ENCODE measurements at regions not wholly inside any gene's neighbourhood (a gene's known extent, or its start where the extent isn't known, plus 50 kb on each side); places are given as distances from the start of the nearest gene placed in this dataset.
"Not testable (repeated sequence)": the region's sequence is repeated elsewhere in the genome, so short reads cannot be mapped to it uniquely, and the experiment has no call there.

DNA sequence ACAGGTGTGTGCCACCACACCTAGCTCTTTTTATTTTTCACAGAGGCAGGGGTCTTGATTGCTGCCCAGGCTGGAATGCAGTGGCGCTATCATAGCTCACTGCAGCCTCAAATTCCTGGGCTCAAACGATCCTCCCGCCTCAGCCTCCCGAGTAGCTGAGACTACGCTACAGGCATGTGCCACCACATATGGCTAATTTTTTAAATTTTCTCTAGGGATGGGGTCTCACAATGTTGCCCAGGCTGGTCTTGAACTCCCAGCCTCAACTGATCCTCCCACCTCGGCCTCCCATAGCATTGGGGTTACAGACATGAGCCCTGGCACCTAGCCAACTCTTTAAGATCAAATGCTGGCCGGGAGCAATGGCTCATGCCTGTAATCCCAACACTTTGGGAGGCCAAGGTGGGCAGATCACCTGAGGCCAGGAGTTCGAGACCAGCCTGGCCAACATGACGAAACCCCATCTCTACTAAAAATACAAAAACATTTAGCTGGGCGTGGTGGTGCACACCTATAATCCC lies 50.6 kb upstream of the MYL10 start:
- DNase-seq, result not testable (repeated sequence)

DNA sequence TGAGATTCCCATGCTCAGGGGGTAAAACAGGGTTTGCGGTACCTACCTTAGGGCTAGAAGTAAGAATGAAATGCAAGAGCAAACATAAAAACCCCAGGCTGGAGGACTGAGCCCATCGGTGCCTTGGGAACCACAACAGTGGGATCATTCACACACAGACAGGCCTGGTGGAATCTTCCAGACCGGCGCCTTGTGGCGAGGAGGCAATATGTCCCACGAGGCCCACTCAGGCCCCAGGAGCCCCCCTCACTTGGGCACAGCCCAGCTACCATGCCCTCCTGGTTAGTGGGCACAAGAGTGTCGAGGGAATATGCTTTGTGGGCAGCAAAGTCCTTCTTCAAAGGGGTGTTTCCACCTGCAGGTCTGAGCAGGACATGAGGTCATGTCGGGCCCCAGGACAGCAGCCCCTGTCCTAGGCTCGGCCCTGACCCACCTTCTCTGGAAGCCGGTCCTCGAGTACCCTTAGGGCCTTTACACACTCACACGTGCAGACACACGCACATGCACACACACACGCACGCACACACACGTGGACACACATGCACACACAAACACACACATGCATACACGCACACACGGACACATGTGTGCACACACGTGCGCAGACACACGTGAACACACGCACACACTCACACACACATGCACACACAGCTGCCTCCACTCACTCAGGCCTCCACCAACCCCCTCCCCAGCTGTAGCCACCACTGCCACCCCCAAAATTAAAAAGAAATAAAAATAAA lies 51.5 kb upstream of the MYL10 start:
- DNase-seq, result no peak

DNA sequence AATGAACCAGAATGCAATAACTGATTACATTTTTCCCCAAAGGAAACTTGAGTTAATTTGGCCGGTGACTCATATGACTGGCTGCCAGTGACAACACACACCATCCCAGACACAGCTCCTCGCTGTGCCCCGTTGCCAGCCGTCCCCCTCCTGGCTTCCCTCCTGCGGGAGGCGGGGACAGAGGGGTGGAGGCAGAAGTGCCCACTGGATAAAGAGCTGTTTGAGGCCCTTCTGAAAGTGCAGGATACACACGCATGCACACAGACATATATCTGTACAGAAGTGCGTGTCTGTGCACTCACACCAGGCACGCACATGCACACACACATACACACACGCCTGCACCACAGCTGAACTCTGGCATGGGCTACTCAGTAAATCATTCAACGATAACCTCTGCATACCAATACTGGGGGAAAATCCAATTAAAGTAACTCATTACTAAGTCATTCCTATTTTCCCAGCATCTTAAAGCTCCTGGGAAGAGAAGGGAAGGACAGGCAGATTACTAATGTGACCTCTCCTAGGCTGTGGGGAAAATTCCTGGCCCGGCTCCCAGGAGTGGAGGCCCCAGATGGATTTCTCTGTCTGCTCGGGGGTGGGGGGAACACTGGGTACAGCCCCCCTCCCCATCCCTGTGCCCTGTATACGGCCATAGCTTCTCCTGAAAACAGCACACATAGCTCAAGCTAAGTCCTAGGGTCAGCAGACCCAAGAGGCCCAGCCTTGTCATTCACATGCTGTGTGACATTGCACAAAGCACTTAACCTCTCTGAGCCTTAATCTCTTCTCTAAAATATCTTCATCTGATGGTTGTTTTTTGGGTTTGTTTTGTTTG lies 52.3 kb upstream of the MYL10 start:
- peak; percentile 59 for DNase-seq

DNA sequence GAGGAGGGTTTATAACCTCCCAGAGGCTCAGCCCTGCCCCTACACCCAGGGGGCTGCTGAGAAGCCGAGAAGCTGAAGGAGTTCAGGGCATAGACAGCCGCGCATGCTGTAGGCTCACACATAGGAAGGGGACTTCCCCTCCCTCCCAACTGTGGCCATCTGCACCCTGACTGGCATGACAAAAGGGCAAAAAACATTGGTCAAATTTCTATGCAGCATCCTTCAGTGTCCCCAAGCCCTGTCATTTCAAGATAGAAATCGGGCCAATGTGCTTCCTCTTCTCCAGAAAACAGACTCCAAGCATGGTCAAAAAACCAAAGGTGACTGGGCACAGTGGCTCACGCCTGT lies 55.9 kb upstream of the MYL10 start:
- no peak for DNase-seq

DNA sequence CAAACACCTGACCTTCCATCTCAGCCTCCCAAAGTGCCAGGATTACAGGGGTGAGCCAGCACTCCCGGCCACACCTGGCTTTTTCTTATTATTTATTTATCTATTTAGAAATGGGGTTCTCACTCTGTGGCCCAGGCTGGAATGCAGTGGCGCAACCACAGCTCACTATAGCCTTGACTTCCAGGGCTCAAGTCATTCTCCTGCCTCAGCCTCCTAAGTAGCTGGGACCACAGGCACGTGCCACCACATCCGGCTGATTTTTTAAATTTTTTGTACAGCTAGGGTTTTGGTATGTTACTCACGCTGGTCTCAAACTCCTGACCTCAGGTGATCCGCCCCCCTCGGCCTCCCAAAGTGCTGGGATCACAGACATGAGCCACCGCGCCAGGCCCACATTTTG lies 56.9 kb upstream of the MYL10 start:
- no peak for DNase-seq

DNA sequence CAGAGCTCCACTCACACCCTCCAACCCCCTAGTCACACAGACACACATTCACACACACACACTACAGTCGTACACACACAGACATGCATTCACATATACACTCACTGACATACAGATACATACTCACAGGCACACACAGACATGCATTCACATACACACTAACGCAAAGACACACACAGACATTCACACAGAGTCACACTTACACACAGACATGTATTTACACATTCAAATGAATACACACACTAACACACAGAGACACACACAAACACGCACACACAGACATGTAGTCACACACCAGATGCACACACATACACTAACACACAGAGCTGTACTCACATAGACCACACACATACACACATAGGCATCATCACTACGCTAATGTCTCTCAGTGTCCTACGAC lies 58.0 kb upstream of the MYL10 start:
- no peak for DNase-seq

DNA sequence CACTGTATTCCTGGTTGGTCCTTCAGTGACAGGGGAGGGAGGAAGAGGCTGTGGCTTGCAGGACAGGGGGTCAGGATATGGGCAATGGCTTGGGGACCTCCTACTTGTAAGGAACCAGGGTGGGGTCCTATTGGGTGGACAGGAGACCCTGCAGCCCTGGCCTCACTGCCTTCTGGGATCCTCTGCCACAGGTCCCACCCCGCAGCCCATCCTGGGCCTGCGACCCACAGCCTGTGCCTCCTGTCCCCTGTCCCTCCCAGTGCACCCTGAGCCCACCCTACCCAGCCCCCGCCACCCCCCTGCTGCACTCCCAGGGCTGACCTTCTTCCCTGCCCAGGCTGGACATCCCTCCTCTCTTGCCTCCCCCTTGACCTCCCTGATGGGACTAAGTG lies 58.7 kb upstream of the MYL10 start:
- DNase-seq, result no peak

DNA sequence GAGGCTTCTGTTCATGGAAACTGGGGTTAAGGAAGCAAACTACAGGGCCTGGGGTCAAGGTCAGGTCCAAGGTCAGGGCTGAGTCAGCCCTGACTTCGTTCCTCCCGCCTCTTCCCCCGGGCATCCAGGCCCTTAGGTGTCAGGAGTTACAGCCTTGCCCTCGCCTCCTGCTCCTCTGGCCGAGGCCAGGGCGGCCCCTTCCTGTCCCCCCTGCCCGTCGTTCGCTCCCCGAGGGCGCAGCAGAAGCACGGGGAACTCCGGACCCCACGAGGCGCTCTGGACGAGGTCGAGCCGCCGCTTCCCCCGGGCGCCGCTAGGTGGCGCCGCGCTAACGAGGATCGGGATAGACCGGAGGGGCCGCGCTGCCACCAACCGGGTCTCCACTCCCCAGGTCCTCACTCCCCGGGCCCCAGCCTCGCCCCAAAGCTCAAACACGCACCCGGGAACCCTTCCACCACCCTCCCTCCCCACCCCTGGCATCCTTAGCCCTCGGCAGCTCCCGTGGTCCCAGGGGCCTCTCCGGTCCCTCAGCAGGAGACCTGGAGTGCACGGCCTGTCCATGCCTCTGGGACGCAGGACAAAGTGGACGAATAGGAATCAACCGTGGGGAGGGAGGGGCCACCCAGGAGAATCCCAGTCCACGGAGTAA lies 59.2 kb upstream of the MYL10 start:
- DNase-seq, result peak; percentile 82

DNA sequence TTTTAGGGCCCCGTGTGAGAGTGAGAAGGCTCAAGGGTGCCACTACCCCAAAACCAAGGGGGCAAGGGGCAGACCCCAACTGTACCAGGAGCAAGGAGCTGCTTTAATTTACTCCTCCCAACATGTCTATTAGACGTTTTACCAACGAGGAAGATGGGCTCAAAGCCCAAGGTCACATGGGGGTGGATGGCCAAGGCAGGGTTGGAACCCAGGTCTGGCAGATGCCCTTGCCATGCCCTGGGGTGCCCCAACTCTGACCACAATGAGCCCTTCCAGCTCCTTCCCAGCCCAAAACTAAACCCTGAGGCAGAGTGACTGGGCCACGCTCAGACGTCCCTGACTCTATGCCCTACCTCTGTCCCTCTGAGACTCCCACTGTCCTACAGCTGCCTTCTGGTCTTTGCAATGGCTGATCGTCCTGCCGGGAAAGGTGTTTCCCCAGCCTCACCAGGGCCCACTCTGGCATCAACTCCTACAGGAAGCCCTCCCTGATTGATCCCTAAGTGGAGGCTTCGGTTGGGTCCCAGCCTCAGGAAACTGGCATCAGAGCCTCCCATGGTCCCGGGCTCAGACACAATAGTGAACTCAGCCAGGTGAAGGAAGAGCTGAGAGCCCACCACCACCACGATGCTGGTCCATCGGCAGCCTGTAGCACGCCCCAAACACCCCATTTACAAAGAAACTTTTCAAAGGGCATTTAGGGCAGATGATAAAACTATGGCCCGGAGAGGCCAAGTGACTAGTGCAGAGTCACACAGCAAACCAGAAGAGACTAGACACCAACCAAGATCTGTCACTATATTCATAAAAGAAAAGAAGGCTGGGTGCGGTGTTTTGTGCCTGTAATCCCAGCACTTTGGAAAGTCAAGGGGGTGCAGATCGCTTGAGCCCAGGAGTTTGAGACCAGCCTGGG lies 60.2 kb upstream of the MYL10 start:
- DNase-seq, result no peak

DNA sequence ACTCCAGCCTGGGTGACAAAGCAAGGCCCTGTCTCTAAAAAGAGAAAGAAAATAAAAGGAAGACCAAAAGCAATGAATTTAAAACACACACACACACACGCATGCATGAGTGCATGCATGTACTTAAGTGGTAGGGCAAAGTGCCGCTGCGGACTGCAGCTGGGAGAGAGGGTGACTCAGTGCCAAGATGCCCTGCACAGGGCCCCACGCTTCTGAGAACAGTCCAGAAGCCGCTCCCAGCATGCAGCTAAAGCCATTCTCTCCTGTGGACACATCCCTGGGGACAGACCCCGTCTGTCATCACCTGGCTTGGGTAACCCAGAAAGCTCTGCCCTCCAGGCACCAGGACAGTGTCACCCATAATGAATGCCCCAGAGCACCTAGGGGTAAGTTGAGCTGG lies 61.0 kb upstream of the MYL10 start:
- peak; percentile 53 for DNase-seq

DNA sequence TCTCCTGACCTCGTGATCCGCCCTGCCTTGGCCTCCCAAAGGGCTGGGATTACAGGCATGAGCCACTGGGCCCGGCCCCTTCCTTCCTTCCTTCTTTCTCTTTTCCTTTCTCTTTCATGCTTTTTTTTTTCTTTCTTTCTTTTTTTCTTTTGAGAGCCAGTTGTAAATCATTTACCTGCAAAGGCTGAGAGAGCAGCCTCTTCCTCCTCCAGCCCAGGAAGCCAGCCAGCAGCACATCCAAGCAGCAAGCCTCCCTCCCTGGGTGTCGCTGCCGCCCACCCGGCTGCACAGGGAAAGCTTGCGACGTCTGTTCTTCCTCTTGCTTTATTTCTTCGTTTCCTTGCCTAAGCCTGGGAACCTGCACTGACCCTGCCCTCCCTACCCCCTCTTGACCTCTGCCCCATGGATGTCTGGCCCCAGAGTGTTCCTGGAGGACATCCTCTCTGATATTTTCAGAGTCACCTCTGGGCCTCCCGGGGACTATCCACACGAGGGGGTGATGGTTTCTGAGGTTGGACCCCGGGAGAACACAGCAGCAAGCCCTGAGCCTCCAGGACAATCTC lies 62.8 kb upstream of the MYL10 start:
- peak; percentile 67 for DNase-seq

DNA sequence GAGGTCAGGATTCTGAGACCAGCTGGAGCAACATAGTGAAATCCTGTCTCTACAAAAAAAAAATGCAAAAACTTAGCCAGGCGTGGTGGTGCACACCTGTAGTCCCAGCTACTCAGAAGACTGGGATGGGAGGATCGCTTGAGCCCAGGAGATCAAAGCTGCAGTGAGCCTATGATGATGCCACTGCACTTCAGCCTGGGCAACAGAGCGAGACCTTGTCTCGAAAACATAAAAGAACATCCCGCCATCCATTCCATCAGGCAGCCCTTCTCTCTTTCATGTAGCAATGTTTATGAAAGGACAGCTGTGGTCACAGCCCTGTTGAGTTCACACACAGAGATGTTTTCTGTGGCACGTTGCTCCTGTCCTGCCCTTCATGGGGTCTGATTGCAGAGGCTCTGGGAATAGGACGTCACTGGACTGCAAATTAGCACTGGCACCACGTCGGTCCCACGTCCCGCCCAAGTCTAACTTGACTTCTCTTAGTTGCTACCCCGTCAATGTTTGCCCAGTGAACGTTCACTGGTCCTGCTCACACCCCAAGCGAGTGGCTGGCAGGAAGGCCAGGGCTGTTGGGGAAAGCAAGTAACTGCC lies 64.5 kb upstream of the MYL10 start:
- DNase-seq, result peak; percentile 45

DNA sequence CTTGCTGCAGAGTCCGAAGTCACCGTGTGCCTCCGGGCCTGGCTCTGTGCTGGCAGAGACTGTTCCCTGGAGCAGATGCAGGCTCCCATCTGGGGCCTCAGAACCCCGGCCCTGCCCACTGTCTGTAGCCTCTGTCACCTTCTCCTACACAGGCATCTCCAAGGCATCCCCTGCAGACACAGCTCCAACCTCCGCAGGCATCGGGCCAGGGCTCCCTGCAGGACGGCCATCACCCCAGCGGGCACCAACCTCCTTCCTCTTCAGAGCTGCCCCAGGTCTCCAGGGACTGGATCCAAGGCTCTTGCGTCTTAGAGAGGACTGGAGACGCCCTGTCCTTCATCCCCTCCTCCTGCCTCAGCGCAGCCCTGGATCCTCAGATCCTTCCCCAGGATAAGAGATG lies 69.9 kb upstream of the MYL10 start:
- DNase-seq, result no peak

DNA sequence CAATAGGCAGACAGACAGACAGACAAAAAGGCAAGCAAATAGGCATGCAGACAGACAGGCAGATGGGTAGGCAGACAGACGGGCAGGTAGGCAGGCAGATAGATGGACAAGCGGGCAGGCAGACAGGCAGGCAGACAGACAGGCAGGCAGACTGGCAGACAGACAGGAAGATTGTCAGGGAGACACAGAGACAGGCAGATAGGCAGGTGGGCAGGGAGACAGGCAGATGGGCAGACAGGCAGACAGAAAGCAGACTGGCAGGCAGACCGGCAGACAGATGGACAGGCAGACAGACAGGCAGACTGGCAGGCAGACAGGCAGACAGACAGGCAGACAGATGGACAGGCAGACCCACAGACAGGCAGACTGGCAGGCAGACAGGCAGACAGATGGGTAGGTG lies 70.3 kb upstream of the MYL10 start:
- DNase-seq, result no peak

DNA sequence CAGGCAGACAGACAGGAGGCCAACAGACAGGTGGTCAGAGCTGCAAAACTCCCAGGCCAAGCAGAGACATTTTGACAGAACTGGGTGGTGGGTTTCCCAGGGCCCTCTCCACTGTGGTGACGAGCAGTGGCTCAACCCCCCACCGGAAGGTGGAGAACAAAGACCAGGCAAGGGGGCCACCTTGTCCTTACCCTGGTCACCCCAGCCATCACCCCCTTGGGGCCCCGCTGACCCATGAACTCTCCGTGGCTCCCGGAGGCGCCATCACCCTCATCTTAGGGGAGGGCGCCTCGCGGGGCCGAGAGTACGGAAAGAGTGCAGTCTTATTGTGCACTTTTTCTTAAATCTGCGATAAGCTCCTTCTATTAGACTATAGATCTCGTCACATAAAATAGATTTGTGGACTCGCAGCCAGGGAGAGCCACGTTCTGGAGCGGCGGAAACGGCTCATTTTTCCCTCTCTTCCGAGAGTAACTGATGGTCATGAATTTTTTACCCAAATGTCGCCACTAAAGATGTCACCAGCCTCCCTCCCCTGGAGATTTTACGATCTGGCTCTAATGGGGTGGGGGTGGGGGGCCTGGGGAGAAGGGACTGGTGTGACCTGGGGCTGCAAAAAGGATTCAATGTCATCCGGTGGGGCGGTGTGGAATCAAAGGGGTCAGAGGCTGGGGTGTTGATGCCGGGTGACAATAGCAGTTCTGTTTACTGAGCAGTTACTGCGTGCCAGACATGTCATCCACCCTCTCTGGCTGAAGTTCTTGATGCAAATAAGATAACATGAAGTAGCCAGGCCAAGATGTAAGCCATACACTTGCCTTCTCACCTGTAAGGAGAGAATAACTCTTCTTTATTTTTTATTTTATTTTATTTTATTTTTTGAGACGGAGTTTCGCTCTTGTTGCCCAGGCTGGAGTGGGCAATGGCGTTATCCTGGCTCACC lies 71.1 kb upstream of the MYL10 start:
- no peak for DNase-seq

DNA sequence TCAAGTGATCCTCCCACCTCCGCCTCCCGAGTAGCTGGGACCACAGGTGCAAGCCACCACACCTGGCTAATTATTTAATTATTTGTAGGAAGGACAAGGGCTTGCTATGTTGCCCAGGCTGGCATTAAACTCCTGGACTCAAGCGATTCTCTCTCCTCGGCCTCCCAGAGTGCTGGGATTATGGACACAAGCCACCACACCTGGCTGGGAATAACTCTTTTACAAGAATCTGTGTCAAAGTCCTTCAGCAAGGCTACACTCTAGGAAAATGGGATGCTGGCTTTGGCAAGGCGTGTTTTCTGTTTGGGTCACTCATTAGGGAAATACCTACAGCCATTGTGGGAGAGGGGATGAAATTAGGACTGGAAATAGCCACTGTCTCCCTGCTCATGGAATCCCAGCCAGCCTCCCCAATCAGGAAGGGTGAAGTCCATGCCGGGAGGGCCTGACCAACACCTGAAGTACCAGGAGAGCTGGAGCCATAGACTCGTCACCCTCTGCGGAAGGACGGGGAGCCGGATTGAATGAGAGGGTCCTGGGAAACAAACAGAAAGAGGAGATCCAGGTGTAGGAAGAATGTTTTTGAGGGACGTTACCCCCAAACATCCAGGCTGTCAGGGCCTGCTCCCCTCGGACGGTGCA lies 72.2 kb upstream of the MYL10 start:
- no peak for DNase-seq

DNA sequence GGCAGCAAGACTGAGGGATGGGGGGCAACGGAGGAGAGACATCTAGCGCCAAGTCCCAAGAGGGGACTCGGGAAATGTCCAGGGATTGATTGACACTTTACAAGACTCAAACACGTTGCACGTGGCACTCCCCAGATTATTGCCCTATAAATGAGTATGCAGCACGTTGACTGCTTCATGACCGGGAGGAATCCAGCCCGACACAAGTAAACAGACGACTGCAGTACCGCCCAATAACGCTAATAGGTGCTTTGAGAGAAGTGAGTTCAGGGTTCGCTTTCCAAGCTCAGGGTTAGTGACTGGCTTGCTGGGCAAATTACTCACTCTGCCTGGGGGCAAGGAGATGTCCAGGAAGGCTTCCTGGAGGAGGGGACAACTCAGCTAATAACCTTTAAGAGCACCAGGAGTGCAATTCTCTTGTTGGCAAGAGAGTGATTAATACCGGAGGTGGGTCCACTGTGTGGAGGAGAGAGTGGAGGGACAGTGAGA lies 73.3 kb upstream of the MYL10 start:
- DNase-seq, result peak; percentile 32

DNA sequence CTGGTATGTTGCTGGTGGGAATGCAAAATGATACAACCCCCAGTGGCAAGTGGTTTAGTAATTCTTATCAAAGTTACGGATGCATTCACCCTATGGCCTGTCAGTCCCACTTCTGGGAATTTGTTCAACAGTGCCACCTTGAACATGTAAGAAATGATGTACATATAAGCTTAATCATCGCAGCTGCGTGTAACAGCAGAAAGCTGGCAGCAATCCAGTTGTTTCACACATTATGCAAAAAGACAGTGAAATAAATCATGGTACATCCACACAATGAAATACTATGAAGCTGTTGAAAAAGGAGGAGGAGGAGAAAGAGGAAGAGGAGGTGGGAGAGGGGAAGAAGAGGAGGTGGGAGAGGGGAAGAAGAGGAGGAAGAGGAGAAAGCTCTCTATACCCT lies 76.2 kb upstream of the MYL10 start:
- no peak for DNase-seq

DNA sequence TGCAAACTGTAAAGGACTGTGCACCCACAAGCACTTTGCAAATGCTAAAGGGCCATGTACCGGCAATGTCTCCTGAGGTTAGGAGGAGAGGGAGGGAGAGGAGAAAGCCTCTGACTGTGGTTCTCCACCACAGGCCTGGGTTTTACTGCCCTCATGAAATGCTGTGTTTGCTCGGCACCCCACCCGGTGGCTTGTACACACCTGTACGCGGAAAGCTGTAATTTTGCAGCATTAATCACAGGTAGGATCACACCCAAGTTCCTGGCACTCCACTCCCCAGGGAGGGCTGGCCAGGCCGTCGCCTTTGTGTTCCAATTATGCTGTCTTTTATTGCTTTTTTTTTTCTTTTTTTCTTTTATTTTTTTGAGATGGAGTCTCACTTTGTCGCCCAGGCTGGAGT lies 78.5 kb upstream of the MYL10 start:
- DNase-seq, result no peak

DNA sequence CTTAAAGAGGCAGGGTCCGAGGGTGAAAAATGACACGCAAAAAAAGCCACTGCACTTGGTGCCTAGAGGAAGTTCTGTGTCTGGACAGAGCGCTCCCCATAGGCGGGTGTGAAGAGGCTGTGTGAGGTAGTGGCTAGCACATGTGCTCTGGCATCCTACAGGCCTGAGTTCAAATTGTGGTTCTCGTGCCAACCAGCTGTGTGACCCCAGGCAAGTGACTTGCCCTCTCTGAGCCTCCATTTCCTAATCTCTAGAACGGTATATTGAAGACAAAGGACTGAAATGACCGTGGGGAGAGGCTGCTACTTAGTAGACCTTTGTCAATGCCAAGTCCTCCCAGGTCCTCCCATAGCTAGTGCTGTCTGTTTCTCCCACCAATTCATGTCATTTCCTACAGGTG lies 79.1 kb upstream of the MYL10 start:
- no peak for DNase-seq
